ENCODE measurements at regions not wholly inside any gene's neighbourhood (a gene's known extent, or its start where the extent isn't known, plus 50 kb on each side); places are given as distances from the start of the nearest gene placed in this dataset.

- WGBS, 2 donors: 82 to 84% methylated on average over 8 of the region's 8 CpGs
- no peak for TF ChIP-seq POLR2A (IDR thresholded peaks at IDR 0.05)
- TF ChIP-seq CTCF (IDR thresholded peaks at IDR 0.05): no peak
- intact Hi-C loops (cut with DNase I; ENCODE audit: low total_unique reads): no loop called here
- DNase-seq (ENCODE audit: low spot score in 2 of 2): no peak
- H3K4me3 ChIP-seq (ENCODE audit: low read depth, poor library complexity, severe bottlenecking): no peak overlapping the region
Measured at GRCh38 chr5:157924931-157925729, 66.2 kb upstream of the CLINT1 start.

- intact Hi-C loops (cut with DNase I; ENCODE audit: low total_unique reads): no loop called here
- no peak for DNase-seq (ENCODE audit: low spot score in 2 of 2)
- H3K4me3 ChIP-seq (ENCODE audit: low read depth, poor library complexity, severe bottlenecking): no peak overlapping the region
- TF ChIP-seq CTCF (IDR thresholded peaks at IDR 0.05): no peak
- TF ChIP-seq POLR2A (IDR thresholded peaks at IDR 0.05): no peak
- 70 to 80% methylated on average over 2 of the region's 2 CpGs for WGBS, 2 donors
Measured at GRCh38 chr5:157924490-157924889, 65.5 kb upstream of the CLINT1 start.

GRCh38 chr5:157923765-157924164 lies 64.8 kb upstream of the CLINT1 start:
- 88 to 95% methylated on average over 3 of the region's 3 CpGs for WGBS, 2 donors
- TF ChIP-seq POLR2A (IDR thresholded peaks at IDR 0.05) (no peak), CTCF (IDR thresholded peaks at IDR 0.05) (no peak)
- intact Hi-C loops (cut with DNase I; ENCODE audit: low total_unique reads): no loop called here
- no peak for DNase-seq (ENCODE audit: low spot score in 2 of 2)
- no peak overlapping the region for H3K4me3 ChIP-seq (ENCODE audit: low read depth, poor library complexity, severe bottlenecking)

GRCh38 chr5:157922026-157922425 lies 63.1 kb upstream of the CLINT1 start:
- no peak for DNase-seq (ENCODE audit: low spot score in 2 of 2)
- WGBS, 2 donors: 95 to 100% methylated on average over 4 of the region's 4 CpGs
- intact Hi-C loops (cut with DNase I; ENCODE audit: low total_unique reads): no loop called here
- H3K4me3 ChIP-seq (ENCODE audit: low read depth, poor library complexity, severe bottlenecking): no peak overlapping the region
- TF ChIP-seq CTCF (IDR thresholded peaks at IDR 0.05) (no peak), POLR2A (IDR thresholded peaks at IDR 0.05) (no peak)

GRCh38 chr5:157920828-157921170 lies 61.9 kb upstream of the CLINT1 start:
- no peak overlapping the region for H3K4me3 ChIP-seq (ENCODE audit: low read depth, poor library complexity, severe bottlenecking)
- intact Hi-C loops (cut with DNase I; ENCODE audit: low total_unique reads): no loop called here
- WGBS, 2 donors: 78 to 84% methylated on average over 3 of the region's 3 CpGs
- no peak for TF ChIP-seq CTCF (IDR thresholded peaks at IDR 0.05)
- no peak for DNase-seq (ENCODE audit: low spot score in 2 of 2)

Measured in lower leg skin (tissue), 4 donors.